ENCODE measurements at regions not wholly inside any gene's neighbourhood (a gene's known extent, or its start where the extent isn't known, plus 50 kb on each side); places are given as distances from the start of the nearest gene placed in this dataset.

DNA sequence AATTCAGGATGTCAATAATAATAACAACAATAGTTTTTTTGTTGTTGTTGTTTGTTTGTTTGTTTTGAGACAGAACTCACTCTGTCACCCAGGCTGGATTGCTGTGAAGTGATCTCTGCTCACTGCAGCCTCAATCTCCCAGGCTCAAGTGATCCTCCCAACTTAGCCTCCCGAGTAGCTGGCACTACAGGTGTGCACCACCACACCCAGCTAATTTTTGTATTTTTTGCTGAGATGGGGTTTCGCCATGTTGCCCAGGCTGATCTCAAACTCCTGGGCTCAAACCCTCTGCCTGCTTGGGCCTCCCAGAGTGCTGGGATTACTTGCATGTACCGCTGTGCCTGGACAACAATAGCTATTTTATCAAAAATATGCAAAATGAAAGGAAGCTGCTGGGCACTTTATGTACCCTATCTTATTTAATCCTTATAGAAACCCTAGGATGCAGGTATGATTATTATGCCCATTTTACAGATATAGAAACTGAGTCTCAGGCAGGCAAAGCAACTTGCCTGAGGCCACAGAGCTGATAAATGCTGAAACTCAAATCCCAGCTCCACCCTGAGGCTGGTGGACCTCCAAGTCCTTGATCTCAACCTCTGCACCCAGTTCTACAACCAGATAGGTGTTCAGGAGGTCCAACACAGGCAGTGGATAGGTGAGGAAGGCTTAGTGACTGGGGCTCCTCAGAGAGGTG lies 57.4 kb upstream of the CTPS1 start:
- no peaks in the 10 kb centered on the region for H3K36me3 Mint-ChIP-seq (ENCODE audit: low read depth)
- peaks cover 15% of the 10 kb centered on the region for H3K27me3 Mint-ChIP-seq (ENCODE audit: low read depth, poor library complexity)
- no peaks in the 10 kb centered on the region for H3K9me3 Mint-ChIP-seq
- H3K4me3 Mint-ChIP-seq, result no peak overlapping the region
- H3K4me1 Mint-ChIP-seq, result peaks cover 31% of the 10 kb centered on the region
- TF ChIP-seq, protein P1, sequence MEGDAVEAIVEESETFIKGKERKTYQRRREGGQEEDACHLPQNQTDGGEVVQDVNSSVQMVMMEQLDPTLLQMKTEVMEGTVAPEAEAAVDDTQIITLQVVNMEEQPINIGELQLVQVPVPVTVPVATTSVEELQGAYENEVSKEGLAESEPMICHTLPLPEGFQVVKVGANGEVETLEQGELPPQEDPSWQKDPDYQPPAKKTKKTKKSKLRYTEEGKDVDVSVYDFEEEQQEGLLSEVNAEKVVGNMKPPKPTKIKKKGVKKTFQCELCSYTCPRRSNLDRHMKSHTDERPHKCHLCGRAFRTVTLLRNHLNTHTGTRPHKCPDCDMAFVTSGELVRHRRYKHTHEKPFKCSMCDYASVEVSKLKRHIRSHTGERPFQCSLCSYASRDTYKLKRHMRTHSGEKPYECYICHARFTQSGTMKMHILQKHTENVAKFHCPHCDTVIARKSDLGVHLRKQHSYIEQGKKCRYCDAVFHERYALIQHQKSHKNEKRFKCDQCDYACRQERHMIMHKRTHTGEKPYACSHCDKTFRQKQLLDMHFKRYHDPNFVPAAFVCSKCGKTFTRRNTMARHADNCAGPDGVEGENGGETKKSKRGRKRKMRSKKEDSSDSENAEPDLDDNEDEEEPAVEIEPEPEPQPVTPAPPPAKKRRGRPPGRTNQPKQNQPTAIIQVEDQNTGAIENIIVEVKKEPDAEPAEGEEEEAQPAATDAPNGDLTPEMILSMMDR (IDR thresholded peaks at IDR 0.05), result no peak
- no peak overlapping the region for H3K27ac Mint-ChIP-seq
- DNase-seq, result no peak

DNA sequence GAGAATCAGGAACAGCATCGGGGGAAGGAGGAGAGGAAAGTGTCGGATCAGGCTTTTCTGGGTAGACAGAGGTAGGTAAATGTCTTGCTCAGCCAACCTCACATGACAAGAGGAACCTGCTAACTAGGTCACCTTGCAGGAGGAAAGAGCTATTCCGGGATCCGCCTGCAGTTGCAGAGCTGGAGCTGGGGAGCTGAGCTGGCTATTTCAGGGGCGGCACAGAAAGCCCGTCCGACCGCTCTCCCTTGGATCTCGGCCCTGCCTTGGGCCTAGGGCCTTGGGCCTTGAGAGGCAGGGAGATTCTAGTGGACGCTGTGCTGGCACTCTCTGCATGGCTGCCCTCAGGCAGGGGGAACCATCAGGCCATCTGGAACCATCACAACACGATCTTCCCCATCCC lies 56.5 kb upstream of the CTPS1 start:
- Mint-ChIP-seq H3K4me3 (no peak overlapping the region), H3K27me3 (ENCODE audit: low read depth, poor library complexity) (peaks cover 15% of the 10 kb centered on the region), H3K9me3 (no peaks in the 10 kb centered on the region), H3K36me3 (ENCODE audit: low read depth) (no peaks in the 10 kb centered on the region), H3K27ac (no peak overlapping the region), H3K4me1 (peaks cover 29% of the 10 kb centered on the region)
- TF ChIP-seq, protein P1 (IDR thresholded peaks at IDR 0.05), result no peak
- DNase-seq, result no peak

DNA sequence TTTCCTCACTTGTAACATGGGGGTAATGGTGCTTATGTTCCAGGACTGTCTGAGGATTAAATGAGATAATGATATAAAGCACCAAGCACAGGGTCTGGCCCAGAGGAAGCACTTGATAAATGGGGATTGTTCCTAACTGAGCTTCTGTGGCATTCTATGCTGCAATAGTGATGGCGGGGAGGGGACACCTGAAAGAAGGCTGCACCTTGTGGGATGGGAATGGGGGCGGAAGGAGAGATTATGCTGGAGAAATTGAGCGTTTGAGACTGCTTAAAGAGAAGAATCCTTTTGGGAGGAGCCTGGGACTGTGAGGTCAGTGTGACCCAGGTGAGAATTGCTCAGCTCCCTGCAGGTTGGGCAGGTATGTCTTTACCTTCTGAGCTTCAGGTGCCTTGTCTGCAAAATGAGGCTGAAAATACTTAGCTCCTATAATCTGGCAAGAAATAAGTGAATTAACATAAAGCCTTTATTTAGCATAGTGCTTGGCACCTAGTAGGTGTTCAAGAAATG lies 55.9 kb upstream of the CTPS1 start:
- TF ChIP-seq, protein P1 (IDR thresholded peaks at IDR 0.05), result no peak
- Mint-ChIP-seq H3K4me3 (no peak overlapping the region), H3K27me3 (ENCODE audit: low read depth, poor library complexity) (peaks cover 14% of the 10 kb centered on the region), H3K36me3 (ENCODE audit: low read depth) (no peaks in the 10 kb centered on the region), H3K4me1 (peaks cover 26% of the 10 kb centered on the region), H3K9me3 (no peaks in the 10 kb centered on the region), H3K27ac (no peak overlapping the region)
- no peak for DNase-seq

DNA sequence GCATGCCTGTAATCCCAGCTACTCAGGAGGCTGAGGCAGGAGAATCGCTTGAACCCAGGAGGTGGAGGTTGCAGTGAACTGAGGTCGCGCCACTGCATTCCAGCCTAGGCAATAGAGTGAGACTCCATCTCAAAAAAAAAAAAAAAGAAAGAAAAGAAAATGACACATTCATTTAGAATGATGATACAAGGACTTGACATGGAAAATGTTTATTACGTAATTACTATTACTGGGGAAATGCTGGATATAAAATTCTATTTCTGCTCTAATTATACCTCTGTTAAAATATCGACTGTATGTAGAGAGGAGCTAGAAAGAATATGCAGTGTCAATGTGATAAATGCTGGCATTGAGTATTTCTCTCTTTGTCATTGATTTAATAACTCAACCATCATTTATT lies 54.7 kb upstream of the CTPS1 start:
- H3K4me1 Mint-ChIP-seq, result peaks cover 26% of the 10 kb centered on the region
- DNase-seq, result no peak
- peaks cover 12% of the 10 kb centered on the region for H3K27me3 Mint-ChIP-seq (ENCODE audit: low read depth, poor library complexity)
- H3K27ac Mint-ChIP-seq, result no peak overlapping the region
- no peak overlapping the region for H3K4me3 Mint-ChIP-seq
- no peaks in the 10 kb centered on the region for H3K36me3 Mint-ChIP-seq (ENCODE audit: low read depth)
- TF ChIP-seq, protein P1 (IDR thresholded peaks at IDR 0.05), result no peak
- no peaks in the 10 kb centered on the region for H3K9me3 Mint-ChIP-seq

DNA sequence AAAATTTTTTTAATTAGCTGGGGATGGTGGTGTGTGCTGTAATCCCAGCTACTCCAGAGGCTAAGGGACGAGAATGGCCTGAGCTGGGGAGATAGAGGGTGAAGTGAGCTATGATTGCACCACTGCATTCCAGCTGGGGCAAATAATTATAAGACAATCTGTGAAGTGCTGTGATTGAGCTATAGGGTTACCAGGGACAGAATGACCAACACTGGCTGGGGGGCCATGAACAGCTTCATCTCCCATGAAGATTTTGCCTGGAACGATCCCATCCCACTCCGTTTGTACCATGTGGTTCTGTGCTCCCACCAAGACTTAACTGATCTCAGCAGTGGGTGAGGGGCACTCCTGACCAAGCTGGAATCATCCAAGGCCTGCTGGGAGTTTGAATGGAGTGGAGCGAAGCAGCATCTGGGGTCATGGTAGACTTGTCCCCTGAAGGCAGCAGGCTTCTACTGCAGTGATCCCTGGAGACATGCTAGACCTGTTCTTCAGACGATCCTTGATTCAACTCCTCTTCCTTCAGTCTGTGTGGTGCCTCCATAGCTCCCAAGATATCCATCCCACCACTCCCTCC lies 53.6 kb upstream of the CTPS1 start:
- no peak for DNase-seq
- H3K27ac Mint-ChIP-seq, result no peak overlapping the region
- H3K4me1 Mint-ChIP-seq, result peaks cover 26% of the 10 kb centered on the region
- H3K27me3 Mint-ChIP-seq (ENCODE audit: low read depth, poor library complexity), result peaks cover 12% of the 10 kb centered on the region
- H3K4me3 Mint-ChIP-seq, result no peak overlapping the region
- TF ChIP-seq, protein P1 (IDR thresholded peaks at IDR 0.05), result no peak
- no peaks in the 10 kb centered on the region for H3K9me3 Mint-ChIP-seq
- H3K36me3 Mint-ChIP-seq (ENCODE audit: low read depth), result no peaks in the 10 kb centered on the region

DNA sequence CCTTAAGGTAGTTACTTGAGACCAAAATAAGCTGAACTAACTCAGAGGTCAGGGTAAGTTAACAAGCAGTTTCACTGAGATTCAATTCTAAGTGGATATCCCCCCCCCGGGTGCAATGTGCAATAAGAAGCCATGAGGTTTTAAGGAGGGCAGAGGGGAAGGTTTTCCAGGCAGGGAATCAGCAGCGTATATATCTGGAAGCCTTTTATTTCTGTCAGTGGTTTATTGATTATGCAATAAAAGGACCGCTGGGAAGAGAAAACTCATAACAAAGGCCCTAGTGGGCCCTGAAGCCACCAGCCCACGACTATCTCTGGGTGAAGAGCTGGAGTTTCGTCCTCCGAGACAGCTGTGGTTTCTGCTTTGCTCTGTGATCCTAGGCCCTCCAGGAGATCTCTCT lies 53.1 kb upstream of the CTPS1 start:
- H3K4me3 Mint-ChIP-seq, result no peak overlapping the region
- no peaks in the 10 kb centered on the region for H3K9me3 Mint-ChIP-seq
- peaks cover 30% of the 10 kb centered on the region for H3K4me1 Mint-ChIP-seq
- TF ChIP-seq, protein P1 (IDR thresholded peaks at IDR 0.05), result no peak
- peaks cover 11% of the 10 kb centered on the region for H3K27me3 Mint-ChIP-seq (ENCODE audit: low read depth, poor library complexity)
- H3K27ac Mint-ChIP-seq, result peak overlapping the region; percentile 87
- DNase-seq, result no peak
- H3K36me3 Mint-ChIP-seq (ENCODE audit: low read depth), result no peaks in the 10 kb centered on the region
